ENCODE measurements at regions not wholly inside any gene's neighbourhood (a gene's known extent, or its start where the extent isn't known, plus 50 kb on each side); places are given as distances from the start of the nearest gene placed in this dataset.

DNA sequence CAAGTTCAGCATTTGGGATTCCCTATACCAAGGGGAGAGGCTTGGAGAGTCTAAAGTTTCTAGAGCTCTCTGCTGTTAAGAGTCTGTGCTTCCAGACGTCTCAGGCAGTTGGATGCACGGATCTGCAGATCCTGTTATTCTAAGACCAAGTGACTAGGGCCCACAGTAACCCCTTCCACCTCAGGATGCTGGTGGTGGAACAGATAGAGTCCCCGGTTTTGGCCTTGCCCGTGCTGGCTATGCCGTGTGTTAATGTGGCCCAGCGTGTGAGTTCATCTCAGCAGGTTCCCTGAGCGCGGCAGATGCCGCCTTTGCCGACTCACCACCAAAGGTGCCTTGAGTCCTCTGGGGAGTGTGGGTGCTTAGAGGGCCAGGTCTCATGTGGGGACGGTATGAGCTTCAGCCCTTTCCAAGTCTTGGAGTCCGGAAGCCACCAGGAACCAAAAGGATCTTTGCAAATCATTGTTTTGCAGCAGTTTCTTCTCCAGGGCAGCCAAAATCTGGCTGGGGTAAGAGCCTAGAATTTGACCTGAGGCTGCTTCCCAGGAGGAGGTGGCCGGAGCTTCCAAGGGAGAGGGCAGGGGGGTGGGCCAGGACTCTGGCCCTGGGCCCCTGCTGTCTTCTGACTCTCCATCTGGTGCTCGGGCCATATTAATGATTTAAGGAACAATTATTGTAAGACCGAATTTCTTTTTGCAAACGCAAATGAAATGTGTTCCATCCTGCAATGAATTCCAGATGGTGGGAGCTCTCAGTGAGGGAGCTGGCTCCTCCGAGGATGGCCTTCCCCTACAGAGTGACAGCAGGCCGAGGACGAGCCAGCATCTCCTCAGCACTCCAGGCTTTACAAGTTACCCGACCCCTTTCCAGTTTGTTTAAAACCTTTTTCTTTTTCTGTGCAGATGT is 205.7 kb downstream of the FOXD2 start (continued):
- TF ChIP-seq, protein P1, sequence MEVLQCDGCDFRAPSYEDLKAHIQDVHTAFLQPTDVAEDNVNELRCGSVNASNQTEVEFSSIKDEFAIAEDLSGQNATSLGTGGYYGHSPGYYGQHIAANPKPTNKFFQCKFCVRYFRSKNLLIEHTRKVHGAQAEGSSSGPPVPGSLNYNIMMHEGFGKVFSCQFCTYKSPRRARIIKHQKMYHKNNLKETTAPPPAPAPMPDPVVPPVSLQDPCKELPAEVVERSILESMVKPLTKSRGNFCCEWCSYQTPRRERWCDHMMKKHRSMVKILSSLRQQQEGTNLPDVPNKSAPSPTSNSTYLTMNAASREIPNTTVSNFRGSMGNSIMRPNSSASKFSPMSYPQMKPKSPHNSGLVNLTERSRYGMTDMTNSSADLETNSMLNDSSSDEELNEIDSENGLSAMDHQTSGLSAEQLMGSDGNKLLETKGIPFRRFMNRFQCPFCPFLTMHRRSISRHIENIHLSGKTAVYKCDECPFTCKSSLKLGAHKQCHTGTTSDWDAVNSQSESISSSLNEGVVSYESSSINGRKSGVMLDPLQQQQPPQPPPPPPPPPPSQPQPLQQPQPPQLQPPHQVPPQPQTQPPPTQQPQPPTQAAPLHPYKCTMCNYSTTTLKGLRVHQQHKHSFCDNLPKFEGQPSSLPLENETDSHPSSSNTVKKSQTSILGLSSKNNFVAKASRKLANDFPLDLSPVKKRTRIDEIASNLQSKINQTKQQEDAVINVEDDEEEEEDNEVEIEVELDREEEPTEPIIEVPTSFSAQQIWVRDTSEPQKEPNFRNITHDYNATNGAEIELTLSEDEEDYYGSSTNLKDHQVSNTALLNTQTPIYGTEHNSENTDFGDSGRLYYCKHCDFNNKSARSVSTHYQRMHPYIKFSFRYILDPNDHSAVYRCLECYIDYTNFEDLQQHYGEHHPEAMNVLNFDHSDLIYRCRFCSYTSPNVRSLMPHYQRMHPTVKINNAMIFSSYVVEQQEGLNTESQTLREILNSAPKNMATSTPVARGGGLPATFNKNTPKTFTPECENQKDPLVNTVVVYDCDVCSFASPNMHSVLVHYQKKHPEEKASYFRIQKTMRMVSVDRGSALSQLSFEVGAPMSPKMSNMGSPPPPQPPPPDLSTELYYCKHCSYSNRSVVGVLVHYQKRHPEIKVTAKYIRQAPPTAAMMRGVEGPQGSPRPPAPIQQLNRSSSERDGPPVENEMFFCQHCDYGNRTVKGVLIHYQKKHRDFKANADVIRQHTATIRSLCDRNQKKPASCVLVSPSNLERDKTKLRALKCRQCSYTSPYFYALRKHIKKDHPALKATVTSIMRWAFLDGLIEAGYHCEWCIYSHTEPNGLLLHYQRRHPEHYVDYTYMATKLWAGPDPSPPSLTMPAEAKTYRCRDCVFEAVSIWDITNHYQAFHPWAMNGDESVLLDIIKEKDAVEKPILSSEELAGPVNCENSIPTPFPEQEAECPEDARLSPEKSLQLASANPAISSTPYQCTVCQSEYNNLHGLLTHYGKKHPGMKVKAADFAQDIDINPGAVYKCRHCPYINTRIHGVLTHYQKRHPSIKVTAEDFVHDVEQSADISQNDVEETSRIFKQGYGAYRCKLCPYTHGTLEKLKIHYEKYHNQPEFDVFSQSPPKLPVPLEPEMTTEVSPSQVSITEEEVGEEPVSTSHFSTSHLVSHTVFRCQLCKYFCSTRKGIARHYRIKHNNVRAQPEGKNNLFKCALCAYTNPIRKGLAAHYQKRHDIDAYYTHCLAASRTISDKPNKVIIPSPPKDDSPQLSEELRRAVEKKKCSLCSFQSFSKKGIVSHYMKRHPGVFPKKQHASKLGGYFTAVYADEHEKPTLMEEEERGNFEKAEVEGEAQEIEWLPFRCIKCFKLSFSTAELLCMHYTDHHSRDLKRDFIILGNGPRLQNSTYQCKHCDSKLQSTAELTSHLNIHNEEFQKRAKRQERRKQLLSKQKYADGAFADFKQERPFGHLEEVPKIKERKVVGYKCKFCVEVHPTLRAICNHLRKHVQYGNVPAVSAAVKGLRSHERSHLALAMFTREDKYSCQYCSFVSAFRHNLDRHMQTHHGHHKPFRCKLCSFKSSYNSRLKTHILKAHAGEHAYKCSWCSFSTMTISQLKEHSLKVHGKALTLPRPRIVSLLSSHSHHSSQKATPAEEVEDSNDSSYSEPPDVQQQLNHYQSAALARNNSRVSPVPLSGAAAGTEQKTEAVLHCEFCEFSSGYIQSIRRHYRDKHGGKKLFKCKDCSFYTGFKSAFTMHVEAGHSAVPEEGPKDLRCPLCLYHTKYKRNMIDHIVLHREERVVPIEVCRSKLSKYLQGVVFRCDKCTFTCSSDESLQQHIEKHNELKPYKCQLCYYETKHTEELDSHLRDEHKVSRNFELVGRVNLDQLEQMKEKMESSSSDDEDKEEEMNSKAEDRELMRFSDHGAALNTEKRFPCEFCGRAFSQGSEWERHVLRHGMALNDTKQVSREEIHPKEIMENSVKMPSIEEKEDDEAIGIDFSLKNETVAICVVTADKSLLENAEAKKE (CRISPR knock-in tag; IDR thresholded peaks at IDR 0.05) = no peak
- TF ChIP-seq, protein P2, sequence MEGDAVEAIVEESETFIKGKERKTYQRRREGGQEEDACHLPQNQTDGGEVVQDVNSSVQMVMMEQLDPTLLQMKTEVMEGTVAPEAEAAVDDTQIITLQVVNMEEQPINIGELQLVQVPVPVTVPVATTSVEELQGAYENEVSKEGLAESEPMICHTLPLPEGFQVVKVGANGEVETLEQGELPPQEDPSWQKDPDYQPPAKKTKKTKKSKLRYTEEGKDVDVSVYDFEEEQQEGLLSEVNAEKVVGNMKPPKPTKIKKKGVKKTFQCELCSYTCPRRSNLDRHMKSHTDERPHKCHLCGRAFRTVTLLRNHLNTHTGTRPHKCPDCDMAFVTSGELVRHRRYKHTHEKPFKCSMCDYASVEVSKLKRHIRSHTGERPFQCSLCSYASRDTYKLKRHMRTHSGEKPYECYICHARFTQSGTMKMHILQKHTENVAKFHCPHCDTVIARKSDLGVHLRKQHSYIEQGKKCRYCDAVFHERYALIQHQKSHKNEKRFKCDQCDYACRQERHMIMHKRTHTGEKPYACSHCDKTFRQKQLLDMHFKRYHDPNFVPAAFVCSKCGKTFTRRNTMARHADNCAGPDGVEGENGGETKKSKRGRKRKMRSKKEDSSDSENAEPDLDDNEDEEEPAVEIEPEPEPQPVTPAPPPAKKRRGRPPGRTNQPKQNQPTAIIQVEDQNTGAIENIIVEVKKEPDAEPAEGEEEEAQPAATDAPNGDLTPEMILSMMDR (conservative IDR thresholded peaks at IDR 0.05; ENCODE audit: low read depth in 2 of 2) = no peak
- TF ChIP-seq, protein P3, sequence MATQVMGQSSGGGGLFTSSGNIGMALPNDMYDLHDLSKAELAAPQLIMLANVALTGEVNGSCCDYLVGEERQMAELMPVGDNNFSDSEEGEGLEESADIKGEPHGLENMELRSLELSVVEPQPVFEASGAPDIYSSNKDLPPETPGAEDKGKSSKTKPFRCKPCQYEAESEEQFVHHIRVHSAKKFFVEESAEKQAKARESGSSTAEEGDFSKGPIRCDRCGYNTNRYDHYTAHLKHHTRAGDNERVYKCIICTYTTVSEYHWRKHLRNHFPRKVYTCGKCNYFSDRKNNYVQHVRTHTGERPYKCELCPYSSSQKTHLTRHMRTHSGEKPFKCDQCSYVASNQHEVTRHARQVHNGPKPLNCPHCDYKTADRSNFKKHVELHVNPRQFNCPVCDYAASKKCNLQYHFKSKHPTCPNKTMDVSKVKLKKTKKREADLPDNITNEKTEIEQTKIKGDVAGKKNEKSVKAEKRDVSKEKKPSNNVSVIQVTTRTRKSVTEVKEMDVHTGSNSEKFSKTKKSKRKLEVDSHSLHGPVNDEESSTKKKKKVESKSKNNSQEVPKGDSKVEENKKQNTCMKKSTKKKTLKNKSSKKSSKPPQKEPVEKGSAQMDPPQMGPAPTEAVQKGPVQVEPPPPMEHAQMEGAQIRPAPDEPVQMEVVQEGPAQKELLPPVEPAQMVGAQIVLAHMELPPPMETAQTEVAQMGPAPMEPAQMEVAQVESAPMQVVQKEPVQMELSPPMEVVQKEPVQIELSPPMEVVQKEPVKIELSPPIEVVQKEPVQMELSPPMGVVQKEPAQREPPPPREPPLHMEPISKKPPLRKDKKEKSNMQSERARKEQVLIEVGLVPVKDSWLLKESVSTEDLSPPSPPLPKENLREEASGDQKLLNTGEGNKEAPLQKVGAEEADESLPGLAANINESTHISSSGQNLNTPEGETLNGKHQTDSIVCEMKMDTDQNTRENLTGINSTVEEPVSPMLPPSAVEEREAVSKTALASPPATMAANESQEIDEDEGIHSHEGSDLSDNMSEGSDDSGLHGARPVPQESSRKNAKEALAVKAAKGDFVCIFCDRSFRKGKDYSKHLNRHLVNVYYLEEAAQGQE (IDR thresholded peaks at IDR 0.05; ENCODE audit: unreplicated experiment) = no peak
- no peak for TF ChIP-seq EZH2phosphoT487 (IDR thresholded peaks at IDR 0.05; ENCODE audit: unreplicated experiment)
- TF ChIP-seq NANOG (IDR thresholded peaks at IDR 0.05; ENCODE audit: borderline replicate concordance) = no peak
